ENCODE measurements at regions not wholly inside any gene's neighbourhood (a gene's known extent, or its start where the extent isn't known, plus 50 kb on each side); places are given as distances from the start of the nearest gene placed in this dataset.

DNA sequence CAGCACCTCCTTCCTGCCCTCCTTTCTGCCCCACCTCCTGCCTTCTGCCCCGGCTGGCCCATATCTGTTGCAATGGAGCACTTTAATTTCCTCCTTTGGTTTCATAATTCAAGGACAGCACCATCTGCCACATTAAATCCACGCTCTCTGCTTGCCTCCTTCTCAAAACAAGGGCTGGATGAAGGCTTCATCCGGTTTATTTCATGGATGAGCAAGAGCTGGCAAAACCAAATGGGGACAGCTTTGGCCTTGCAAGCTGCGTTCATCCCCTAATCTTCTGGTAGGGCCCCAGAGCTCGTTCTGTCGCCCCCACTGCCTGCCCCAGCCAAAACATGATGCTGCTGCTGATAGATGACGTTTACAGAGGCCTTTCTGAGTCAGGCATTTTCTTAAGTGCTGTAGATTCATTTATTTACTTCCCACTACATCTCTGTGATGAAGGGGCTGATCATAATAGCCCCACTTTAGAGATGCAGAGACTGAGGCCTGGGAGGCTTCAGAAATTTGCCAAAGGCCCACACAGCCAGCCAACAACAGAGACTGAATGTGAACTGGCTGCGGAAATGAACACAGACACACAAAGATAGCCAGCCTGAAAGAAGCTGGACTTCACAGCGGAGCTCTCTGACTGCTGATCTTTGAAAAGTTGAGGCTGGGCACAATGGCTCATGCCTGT is 115.6 kb upstream of the CPEB4 start:
- TF ChIP-seq, protein P1, sequence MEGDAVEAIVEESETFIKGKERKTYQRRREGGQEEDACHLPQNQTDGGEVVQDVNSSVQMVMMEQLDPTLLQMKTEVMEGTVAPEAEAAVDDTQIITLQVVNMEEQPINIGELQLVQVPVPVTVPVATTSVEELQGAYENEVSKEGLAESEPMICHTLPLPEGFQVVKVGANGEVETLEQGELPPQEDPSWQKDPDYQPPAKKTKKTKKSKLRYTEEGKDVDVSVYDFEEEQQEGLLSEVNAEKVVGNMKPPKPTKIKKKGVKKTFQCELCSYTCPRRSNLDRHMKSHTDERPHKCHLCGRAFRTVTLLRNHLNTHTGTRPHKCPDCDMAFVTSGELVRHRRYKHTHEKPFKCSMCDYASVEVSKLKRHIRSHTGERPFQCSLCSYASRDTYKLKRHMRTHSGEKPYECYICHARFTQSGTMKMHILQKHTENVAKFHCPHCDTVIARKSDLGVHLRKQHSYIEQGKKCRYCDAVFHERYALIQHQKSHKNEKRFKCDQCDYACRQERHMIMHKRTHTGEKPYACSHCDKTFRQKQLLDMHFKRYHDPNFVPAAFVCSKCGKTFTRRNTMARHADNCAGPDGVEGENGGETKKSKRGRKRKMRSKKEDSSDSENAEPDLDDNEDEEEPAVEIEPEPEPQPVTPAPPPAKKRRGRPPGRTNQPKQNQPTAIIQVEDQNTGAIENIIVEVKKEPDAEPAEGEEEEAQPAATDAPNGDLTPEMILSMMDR (IDR thresholded peaks at IDR 0.05; ENCODE audit: low read depth, low read length, poor library complexity, severe bottlenecking): no peak
- TF ChIP-seq EZH2phosphoT487 (IDR thresholded peaks at IDR 0.05; ENCODE audit: borderline replicate concordance, low read length): no peak
